K562 (cell line): ENCODE measurements at regions not wholly inside any gene's neighbourhood (a gene's known extent, or its start where the extent isn't known, plus 50 kb on each side); places are given as distances from the start of the nearest gene placed in this dataset.
A peak's percentile ranks its signal among the peaks of the same experiment; 100 is the strongest.

ENCODE experiments used
- CAMTA2 ChIP-seq: fragments of 250-450 bp; sonication (Bioruptor Pico); conservative IDR thresholded peaks from 2 replicates; pipeline ENCODE4 v1.5.1; 2022
- CBFA2T2 ChIP-seq: fragments of 450-650 bp; conservative IDR thresholded peaks from 2 replicates; pipeline ENCODE4 v1.6.1; 2017; ENCODE audit warnings: mild to moderate bottlenecking
- CBX3 ChIP-seq, 2 experiments: IDR thresholded peaks; 1 replicate in 1 of 2; 2 replicates in 1 of 2; pipeline ENCODE4 v1.6.1; 2012; ENCODE audit warnings: inconsistent platforms in 2 of 2, low read length in 2 of 2, borderline replicate concordance in 1 of 2, control low read depth in 1 of 2
- CHCHD3 ChIP-seq: fragments of 250-450 bp; sonication (Bioruptor Pico); IDR thresholded peaks from 2 replicates; pipeline ENCODE4 v2.1.2; 2022; ENCODE audit warnings: mild to moderate bottlenecking
- DACH1 ChIP-seq: fragments of 450-650 bp; IDR thresholded peaks from 2 replicates; pipeline ENCODE4 v1.6.1; 2018; ENCODE audit not compliant: partially characterized antibody
- ELK1 ChIP-seq: sonication (generic); formaldehyde crosslinking; IDR thresholded peaks from 2 replicates; pipeline ENCODE4 v1.8.1; 2022; ENCODE audit warnings: missing genetic modification reagents
- ERF ChIP-seq: fragments of 450-650 bp; formaldehyde crosslinking; IDR thresholded peaks from 2 replicates; pipeline ENCODE4 v1.4.0; 2020; ENCODE audit warnings: mild to moderate bottlenecking, mixed read lengths
- FUS ChIP-seq: fragments of 200-400 bp; formaldehyde crosslinking; optimal IDR thresholded peaks from 2 replicates; pipeline ENCODE3; 2017; ENCODE audit warnings: low read depth, low read length
- KAT2B ChIP-seq: IDR thresholded peaks from one replicate; pipeline ENCODE4 v1.6.1; 2012; ENCODE audit warnings: low read depth, mild to moderate bottlenecking, control low read depth, inconsistent platforms, low read length, moderate library complexity
- MLLT1 ChIP-seq, 2 experiments: fragments of 450-650 bp; IDR thresholded peaks; 2 replicates each; pipeline ENCODE4 v1.6.1; 2016
- NCOR1 ChIP-seq: fragments of 450-650 bp; IDR thresholded peaks from 2 replicates; pipeline ENCODE4 v1.6.1; 2016; ENCODE audit warnings: mild to moderate bottlenecking, moderate library complexity
- NFIC ChIP-seq: fragments of 450-650 bp; IDR thresholded peaks from 2 replicates; pipeline ENCODE4 v1.6.1; 2017; ENCODE audit warnings: mild to moderate bottlenecking, inconsistent platforms
- NONO ChIP-seq, 2 experiments: fragments of 200-400 bp in 1 of 2; fragments of 450-650 bp in 1 of 2; formaldehyde crosslinking in 1 of 2; IDR thresholded peaks; 2 replicates each; pipeline ENCODE4 v1.6.1; 2017; ENCODE audit warnings: low read depth in 2 of 2, mild to moderate bottlenecking in 2 of 2, moderate library complexity in 2 of 2, low read length in 1 of 2
- NR4A1 ChIP-seq, 2 experiments: fragments of 250-450 bp in 1 of 2; fragments of 450-650 bp in 1 of 2; sonication (Bioruptor Pico) in 1 of 2; IDR thresholded peaks; 2 replicates each; pipeline versions ENCODE4 v1.4.0 to v1.6.1; 2016 to 2020; ENCODE audit warnings: mild to moderate bottlenecking in 2 of 2, missing compliant biosample characterization in 1 of 2, missing genetic modification characterization in 1 of 2, moderate library complexity in 1 of 2
- PTRF ChIP-seq: fragments of 450-650 bp; IDR thresholded peaks from 2 replicates; pipeline ENCODE4 v1.6.1; 2016; ENCODE audit warnings: mild to moderate bottlenecking, missing genetic modification characterization, missing compliant biosample characterization
- RERE ChIP-seq: sonication (generic); formaldehyde crosslinking; IDR thresholded peaks from 2 replicates; pipeline ENCODE4 v1.8.0; 2023; ENCODE audit warnings: missing genetic modification reagents, mild to moderate bottlenecking, borderline replicate concordance
- SMAD4 ChIP-seq: fragments of 250-450 bp; sonication (Bioruptor Pico); conservative IDR thresholded peaks from 2 replicates; pipeline ENCODE4 v1.8.0; 2021; ENCODE audit warnings: inconsistent platforms, mild to moderate bottlenecking, moderate library complexity
- SOX6 ChIP-seq: fragments of 450-650 bp; IDR thresholded peaks from 2 replicates; pipeline ENCODE4 v1.6.1; 2014; ENCODE audit warnings: mild to moderate bottlenecking
- SUPT5H ChIP-seq: fragments of 450-650 bp; IDR thresholded peaks from 2 replicates; pipeline ENCODE4 v1.6.1; 2016
- U2AF1 ChIP-seq: fragments of 200-400 bp; formaldehyde crosslinking; optimal IDR thresholded peaks from 2 replicates; pipeline ENCODE3; 2017; ENCODE audit warnings: mild to moderate bottlenecking, low read depth, low read length, moderate library complexity
- ZNF24 ChIP-seq: fragments of 450-650 bp; IDR thresholded peaks from 2 replicates; pipeline ENCODE4 v1.6.1; 2016
- ZNF717 ChIP-seq: fragments of 250-450 bp; sonication (Bioruptor Pico); IDR thresholded peaks from 2 replicates; pipeline ENCODE4 v1.5.0; 2021

- TF ChIP-seq MLLT1 (IDR thresholded peaks at IDR 0.05) (no peak), KAT2B (no peak), NFIC (peak; percentile 43), CBX3 (IDR thresholded peaks at IDR 0.05; ENCODE audit: borderline replicate concordance in 1 of 2, low read length in 2 of 2) (0 out of 3 replicates have a peak, but pooled peaks of 1 of the 2 experiments have one; percentile 15), RERE (CRISPR knock-in tag) (no peak), PTRF (tag) (no peak), NCOR1 (peak; percentile 80), U2AF1 (no peak), ELK1 (CRISPR knock-in tag) (no peak), CBFA2T2 (peak; percentile 83), ZNF24 (no peak), SMAD4 (CRISPR knock-in tag) (0 out of 2 replicates have a peak, but pooled peaks have one; percentile 10), CAMTA2 (CRISPR knock-in tag) (no peak), NR4A1 (CRISPR knock-in tag; IDR thresholded peaks at IDR 0.05) (no peak), NR4A1 (tag; IDR thresholded peaks at IDR 0.05) (no peak), NONO (IDR thresholded peaks at IDR 0.05; ENCODE audit: low read depth in 2 of 2, low read length in 1 of 2) (no peak), DACH1 (no peak), ERF (CRISPR knock-in tag) (no peak), CHCHD3 (CRISPR knock-in tag) (no peak), SOX6 (peak; percentile 89), ZNF717 (CRISPR knock-in tag) (no peak), SUPT5H (no peak), FUS (no peak)
These were observed 91.8 kb upstream of the EEA1 start (continued) for GRCh38 chr12:93020631-93021597.
